Stimulated activated CD4-positive, alpha-beta T cell treated with anti-CD3 and anti-CD28 coated beads, Interleukin-2, amount 100 ng/mL, for 4 hours (primary cell): ENCODE measurements at regions not wholly inside any gene's neighbourhood (a gene's known extent, or its start where the extent isn't known, plus 50 kb on each side); places are given as distances from the start of the nearest gene placed in this dataset.

Experiments used
- DNase-seq: peaks from one replicate; pipeline ENCODE4 v3.0.0-alpha.2; 2020; ENCODE audit warnings: low read depth

DNA sequence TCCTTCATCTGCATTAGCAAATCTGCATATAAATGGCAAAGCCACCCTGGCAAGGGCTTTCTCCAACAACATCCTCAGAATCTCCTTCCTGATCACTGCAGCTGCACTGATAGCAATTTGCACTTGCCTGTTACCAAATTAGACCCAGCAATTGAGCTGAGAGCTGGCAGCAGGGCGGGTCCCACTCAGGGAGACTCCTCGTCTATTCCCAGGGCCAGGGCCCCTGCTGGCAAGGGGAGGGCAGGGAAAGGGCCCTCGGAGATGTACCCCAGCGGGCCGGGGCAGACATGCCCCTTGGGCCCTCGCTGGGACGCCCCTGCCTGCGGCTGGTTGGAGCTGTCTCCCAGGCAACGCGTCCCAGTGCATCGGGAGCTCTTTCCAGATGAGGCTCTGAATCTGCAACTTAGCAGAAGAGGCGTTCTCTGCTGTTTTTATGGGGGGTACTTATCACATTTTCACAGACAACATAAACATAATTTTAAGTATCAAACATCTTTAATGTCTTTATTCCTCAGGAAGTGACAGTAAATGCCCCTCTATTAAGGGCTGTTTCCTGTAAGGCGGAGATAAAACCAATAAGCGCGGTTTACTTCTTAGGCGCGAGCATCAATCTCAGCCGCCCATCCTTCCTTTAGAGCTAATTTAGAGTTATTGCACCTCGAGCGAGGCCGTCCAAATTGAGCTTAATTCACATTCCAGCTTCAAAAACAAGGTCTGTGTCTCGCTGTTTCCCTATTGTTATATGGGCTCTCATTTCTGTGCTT lies 249.0 kb upstream of the PPP2R2D start:
- DNase-seq: no peak

DNA sequence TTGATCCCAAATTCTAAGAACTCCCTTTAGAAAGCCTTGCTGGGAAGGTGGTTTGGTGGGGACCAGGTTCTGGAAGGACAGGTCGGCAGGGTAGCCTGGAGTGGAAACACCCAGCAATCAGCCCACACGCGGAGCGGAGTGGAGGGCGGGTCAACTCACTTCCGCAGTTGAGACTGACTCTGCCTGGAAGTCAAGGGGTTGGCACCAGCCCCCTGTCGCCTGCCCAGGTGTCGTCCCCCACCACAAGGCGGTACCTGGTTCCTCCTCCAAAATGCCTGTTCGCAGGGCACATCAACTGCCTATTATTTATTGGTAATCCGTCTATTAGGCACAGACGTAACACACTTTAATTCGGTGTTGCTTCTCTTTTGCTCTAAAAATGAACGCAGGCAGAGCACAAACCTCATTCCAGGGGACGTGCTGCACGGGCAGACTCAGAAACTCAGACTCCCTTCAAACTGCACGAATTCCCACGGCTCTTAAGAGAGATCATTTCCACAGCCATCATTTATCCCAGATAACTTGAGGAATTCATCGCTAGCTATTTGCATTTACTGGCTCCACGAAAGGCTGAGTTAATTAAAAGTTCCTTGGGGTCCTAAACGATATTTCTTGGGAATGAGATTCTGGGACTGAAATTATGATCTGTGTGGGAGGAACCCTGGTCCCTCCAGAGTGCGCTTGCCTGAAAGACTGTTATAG lies 248.2 kb upstream of the PPP2R2D start:
- no peak for DNase-seq

DNA sequence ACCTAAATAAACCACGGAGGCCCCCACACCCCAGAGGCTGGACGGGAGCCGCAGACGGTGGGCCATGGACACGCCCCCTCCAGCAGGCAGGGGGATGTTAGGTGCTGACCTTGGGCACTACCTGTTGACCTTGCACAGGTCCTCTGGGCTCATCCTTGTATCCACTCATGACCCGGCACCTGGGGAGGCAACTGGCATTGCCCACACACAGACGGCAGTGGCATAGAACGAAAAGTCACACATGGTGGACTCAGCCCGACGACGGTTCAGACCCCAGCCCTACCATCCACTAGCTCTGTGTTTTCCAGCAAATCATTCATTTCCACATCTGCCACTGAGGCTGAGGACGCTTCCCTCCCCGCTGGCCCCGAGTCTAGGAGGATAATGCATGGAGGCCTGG lies 247.7 kb upstream of the PPP2R2D start:
- no peak for DNase-seq

DNA sequence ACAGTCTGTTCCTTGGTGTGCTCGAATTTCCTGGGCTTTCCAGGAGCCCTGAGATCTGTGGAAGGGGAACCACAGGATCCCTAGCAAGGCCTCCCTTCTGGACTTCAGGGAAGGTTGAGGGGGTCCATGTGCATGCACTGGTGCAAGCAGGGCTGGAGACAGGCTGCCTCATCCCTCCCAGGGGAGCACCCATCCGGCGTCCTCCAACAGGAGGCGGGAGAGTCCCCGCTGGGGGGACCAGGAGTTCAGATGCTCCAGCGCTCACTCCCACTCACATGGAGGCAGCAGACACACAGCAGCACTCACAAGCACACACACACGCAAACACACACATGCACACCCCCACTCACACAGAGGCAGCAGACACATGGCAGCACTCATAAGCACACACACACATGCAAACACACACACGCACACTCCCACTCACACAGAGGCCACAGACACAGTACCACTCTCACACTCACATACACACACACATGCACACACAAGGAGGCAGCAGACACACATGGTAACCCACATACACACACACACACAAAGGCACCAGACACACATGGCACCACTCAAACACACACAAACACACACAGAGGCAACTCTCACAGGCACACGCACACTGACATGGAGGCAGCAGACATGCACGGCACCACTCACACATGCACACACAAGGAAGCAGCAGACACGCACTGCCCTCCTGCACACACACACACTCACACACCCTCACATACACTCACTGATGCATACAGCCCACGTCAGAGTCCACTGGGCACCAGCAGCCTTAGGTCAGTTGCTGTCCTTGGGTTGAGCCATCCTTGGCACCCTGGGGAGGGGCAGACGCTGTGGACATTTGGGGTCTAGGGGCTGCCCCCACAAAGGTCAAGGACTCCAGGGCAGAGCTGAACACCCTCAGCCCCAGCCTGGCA lies 247.0 kb upstream of the PPP2R2D start:
- DNase-seq: no peak

DNA sequence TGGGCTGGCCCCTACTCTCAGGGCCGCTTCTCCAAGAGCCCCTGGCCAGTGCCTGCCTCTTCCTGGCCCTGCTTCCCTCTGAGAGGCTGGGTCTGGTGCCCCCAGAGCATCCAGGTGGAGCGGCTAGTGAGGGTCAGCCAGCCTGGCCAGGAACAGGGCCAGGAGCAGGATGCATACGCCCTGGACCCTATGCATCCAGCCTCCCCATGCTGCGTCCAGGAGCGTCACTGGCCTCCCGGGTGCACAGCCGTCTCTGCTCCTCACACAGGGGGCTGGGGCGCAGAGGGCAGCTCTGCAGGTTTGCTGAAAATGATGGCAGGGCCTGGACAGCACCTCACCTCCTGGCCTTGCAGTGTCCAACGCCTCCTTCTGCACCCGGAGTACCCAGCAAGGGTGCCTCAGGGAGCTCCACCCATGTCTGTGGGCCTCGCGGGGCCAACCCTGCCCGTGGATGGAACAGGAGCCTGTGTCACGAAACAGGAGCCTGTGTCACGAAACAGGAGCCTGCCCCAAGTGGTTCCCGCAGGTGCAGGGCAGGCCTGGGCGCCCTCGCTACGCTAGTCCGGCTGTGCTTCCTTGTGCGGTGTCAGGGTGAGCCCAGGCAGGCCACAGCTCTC lies 246.2 kb upstream of the PPP2R2D start:
- no peak for DNase-seq

DNA sequence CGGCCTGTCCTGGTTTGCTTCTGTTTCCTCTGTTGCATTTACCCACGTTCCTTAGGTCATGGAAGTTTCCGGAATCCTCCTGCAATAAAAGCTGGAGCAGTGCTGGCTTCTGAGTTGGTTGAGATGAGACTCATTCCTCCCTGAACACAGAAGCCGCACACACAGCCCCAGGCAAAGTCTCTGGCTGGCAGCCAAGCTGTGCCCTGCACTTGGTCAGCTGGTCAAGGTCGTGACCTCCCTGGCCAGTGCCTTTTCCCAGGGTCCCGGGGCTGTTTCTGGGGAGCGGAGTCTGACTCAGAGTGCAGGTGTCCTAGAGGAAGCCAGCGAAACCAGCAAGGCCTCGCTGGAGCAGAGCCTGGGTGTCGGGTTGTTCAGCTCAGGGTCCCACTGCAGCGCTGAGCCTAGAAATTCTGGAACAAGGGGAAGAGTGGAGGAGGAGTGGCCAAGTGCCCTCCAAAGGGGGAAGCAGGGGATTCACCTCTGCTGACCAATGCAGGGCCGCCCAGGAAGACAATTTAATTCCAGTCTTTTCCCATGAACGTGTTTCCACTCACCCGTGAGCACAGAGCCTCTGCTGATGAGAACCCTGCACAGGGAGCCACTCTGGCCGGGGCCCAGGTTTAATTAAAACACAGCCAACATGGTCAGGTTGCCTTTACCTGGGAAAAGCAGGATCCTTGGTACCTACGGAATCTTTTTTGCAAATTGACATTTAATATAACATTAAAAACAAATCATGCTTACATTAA lies 245.5 kb upstream of the PPP2R2D start:
- no peak for DNase-seq

DNA sequence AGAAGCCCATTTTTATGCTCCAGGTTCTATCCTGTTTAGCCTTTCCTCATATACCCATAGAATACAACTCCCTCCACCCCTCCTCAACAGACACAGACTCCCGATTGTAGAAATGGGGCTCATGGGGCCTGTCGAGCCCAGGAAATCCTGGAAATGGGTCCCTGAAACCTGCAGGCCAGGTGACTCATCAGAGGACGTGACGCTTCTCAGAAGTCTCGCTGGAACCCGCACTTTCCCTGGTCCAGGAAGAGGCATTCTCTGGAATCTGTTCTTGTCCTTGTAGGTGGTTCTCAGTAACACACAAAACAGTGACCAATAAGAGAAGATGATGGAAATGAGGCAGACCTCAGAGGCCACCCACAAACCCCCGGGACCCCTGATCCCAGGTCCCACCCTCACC lies 244.8 kb upstream of the PPP2R2D start:
- DNase-seq: no peak

DNA sequence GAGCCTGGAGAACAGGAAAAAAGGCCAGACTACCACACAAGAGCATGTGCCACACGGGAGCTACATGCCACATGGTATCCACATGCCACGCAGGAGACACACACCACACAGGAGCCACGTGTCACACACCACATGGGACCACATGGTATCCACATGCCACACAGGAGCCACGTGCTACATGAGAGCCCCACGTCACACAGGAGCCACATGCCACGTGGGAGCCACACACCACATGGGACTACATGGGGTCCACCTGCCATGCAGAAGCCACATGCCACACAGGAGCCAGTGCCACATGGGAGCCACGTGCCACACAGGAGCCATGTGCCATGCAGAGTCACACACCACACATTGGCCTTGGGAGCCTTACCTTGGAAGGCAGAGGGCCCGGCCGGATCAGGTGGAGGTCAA lies 244.4 kb upstream of the PPP2R2D start:
- DNase-seq: no peak

DNA sequence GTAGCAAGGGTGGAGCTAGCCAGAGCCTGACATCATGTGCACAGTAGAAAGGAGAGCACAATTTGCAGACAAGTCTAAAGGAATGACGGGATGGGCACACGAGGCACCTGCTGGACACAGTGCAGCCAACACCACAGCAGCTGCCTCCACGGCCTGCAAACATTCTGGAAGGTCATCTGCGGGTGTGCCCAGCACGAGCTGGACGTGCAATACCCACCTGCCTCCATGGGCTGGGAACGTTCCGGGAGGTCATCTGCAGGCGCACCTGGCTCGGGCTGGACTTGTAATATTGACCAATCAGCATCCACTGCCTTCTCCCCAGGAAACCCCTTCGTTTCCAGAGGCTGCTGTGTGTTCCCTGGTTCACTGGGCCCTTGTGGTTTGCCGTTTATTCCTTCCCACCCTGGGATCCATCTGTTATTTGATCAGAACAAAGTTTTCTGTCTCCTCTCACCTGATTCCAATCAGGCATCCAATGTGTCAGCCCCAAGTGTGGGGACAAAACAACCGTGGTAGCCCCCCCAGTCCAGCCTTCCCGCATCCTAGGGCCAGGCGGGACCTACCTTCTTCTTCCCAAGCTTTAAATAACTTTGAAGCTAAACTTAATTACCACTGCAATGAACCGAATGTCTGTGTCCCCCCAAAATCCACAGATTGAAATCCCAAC lies 243.4 kb upstream of the PPP2R2D start:
- DNase-seq: no peak

DNA sequence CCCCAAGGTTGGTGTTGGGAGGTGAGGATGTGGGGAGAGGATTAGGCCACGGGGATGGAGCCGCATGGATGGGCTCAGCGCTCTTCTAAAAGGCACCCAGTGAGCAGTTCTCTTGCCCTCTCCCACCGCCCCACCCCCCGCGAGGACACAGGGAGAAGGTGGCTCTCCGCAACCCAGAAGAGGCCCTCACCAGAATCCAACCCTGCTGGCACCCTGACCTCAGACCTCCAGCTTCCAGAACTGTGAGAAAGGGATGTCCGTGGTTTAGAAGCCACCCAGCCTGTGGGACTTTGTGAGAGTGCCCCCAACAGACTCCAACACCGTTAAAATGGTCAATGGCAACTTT lies 242.8 kb upstream of the PPP2R2D start:
- DNase-seq: no peak

DNA sequence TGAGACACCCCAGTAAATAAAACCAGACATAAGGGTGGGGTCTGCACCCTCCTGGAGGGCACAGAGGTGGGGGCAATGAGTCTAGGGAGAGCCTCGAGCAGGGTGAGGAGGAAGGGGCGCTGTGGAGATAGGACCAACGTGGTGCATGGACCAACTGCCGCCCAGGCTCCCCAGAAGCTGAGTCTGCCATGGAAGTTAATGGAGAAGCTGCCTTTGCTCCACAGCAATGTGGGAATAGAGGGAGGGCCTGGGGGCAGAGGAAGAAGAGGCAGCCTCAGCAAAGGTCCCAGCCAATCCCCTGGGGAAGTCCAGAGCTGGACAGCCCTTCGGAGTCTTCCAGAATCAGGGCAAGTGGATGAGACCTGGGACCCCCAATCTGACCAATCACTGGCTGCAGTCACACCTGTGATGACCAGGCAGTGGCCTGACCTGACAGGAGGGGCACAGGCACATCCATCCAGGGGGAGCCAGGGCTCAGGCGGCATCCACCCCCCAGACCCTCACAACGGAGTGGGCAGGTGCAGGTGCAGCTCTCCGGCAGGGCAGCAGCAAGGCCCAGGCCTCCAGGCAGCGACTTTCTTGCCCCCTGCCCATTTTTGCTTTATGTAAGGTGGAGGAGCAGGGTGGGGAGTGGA lies 242.2 kb upstream of the PPP2R2D start:
- no peak for DNase-seq

DNA sequence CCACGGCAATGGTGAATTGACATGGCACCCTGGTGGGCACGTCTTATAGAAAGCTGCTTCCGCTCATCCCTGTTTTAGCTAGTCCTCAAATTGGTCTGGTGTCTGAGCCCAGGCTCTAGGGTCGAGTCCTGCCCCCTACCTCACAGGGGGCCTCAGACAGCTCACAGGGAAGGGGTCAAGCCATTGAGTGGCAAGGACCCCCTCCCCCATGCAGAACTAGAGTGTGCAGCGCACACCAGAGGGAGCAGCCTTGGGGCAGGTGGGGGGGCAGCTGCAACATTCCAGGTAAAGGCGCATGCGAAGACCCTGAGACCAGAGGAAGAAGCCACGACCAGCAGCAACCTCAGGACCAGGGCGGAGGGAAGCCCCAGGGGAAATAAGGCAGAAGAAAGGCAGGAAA lies 240.4 kb upstream of the PPP2R2D start:
- no peak for DNase-seq

DNA sequence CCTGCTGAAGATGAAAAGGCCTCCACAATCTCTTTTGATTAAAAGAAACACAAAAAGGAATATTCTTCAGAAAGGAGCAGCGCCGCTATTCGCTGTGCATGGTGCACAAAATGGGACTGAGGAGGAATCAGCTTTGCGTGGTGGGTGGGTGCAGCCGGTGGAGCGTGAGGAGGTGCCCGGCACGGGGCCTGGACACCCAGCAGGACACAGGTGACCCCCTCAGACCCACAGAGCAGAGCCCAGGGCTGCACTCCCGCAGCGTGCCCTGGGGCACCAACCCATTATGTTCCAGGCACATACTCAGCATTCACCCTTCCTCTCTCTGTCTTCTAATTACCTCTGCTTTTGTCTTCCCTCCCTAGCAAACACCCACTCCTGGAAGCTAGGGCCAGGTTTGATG lies 238.0 kb upstream of the PPP2R2D start:
- DNase-seq: no peak

DNA sequence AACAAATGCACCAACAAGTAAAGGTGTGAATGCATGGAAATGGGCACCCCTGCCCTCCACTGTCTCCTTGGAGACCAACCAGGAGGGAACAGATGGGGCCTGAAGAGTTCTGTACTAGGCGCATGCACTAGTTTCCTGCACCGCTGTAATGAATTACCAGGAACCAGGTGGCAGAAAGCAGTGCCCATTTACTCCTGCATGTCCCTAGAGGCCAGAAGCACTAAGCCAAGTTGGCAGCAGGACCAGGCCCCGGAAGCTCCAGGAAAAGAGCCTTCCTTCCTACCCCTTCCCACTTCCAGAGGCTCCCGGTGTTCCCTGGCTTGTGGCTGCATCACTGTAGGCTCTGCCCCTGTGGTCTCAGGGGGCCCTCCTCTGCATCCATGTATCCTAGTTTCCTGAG lies 237.5 kb upstream of the PPP2R2D start:
- no peak for DNase-seq

DNA sequence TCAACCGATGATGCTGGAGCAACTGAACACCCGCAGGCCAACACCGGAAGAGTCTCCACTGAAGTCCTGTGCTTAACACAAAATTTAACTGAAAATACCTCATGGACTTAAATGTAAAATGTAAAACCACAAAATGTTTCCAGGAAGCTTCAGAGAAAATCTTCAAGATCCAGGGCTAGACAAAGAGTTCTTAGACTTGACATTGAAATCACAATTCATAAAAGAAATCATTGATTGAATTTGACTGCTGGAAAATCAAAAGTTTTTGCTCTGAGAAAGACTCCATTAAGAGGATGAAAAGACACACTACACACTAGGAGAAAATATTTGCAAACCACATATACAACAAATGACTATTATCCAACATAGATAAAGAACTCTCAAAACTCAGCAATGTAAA lies 234.7 kb upstream of the PPP2R2D start:
- DNase-seq: no peak

DNA sequence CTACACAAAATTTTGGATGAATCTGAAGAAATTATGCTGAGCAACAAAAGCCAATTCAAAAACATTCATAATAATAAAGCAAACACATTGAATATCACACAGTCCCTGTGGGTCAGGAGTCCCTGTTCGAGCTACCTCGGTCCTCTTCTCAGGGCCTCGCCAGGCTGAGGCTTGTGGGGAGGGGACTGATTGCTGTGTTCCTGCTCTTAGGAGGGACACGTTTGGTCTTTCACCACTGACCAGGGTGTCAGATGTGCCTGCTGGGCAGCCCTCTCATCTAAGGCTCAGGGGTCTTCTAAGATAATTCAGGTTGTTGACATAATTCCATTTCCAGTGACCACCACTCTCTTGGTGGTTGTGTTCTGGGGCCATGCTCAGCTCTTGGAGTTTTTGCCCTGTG lies 233.8 kb upstream of the PPP2R2D start:
- no peak for DNase-seq

DNA sequence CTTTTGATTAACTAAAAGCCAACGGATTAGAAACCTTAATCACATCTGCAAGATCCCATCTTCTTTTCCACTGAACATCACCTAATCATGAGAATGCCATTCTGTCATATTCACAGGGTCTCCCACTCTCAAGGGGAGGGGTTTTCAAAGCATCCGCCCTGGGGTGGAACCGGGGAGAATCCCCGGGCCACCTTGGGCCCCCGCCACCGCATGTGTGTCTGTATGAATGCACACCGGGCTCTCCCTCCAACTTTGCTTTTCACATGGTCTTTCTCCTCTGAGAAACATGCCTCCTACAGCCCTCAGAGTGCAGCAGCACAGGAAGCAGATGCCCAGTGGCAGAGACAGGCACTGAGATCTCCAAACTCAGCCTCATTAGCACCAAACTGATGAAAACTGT lies 233.2 kb upstream of the PPP2R2D start:
- DNase-seq: no peak

DNA sequence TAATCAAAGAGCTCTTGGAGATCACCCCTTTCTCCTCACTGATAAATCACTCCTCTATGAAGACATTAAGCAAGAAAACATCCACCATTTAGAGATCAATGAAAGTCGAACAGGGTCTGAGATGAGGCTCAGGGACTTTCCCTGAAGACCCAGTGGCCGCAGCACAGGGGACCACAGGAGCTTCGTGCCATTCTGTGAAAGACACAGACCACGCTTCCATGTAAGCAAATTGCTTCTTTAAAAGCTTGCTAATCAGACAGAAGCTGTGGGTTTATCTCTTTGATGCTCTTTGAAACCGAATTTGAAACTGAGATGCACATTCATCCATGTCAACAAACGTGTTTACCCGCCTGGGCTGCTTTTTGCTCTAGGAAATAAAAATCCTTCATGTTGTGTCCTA lies 231.9 kb upstream of the PPP2R2D start:
- DNase-seq: no peak

DNA sequence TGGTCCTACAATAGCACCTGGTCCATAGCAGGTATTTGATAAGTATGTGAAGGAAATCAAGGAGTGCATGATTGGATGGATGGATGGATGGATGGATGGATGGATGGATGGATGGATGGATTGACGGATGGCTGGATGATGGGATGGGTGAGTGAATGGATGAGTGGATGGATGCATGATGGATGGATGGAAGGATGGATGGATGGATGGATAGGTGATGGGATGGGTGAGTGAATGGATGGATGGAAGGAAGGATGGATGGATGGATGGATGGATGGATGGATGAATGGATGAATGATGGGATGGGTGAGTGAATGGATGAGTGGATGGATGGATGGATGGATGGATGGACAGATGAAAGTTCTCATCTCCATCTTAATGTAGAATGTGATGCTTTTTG lies 231.0 kb upstream of the PPP2R2D start:
- no peak for DNase-seq

DNA sequence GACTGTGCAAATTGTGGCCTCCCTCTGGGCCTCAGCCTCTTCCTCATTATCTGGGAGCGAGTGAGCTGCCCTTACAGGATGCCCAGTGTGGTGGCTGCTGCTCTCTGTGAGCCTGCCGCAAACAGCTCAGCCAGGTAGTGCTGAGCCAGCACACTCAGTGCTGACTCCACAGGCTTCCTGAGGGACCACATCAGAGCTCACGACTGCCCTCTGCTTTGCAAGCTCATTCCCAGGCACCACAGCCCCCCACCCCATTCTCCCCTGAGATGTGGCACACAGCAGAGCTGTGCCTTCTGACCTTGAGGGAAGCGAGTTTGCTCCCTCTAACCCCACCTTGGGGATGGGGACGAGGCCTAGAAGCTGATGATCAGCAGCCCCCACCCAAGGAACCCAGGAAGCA lies 230.5 kb upstream of the PPP2R2D start:
- DNase-seq: no peak

DNA sequence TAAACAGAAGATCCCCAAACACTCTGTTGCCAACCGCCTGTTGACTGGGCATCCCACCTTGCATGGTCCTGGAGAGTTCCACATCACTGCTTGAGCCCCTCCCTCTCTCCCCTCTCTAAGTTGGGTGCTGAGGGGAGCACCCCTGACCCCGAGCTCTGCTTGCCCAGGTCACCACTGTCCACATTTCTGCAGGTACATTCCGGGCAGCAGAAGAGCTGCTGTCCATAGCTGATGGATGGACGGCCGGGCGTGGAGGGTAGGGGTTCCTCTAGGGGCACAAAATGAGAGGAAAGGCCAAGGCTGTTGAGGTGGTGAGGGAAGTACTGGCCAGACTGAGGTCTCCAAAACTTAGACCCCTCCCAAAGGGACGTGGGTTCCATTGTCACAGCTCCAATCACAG lies 227.4 kb upstream of the PPP2R2D start:
- no peak for DNase-seq
